ENCODE measurements at regions not wholly inside any gene's neighbourhood (a gene's known extent, or its start where the extent isn't known, plus 50 kb on each side); places are given as distances from the start of the nearest gene placed in this dataset.

GRCh38 chr22:48993655-48994054 lies 834.0 kb downstream of the BRD1 start:
- no peak overlapping the region for H3K4me3 ChIP-seq (ENCODE audit: low read depth, low read length)
- no peak for DNase-seq (ENCODE audit: low read depth)
- no peak for TF ChIP-seq CTCF (IDR thresholded peaks at IDR 0.05; ENCODE audit: low read depth, low read length)
- TF ChIP-seq POLR2A (IDR thresholded peaks at IDR 0.05; ENCODE audit: extremely low read depth, insufficient read length): no peak
- TF ChIP-seq MYC (IDR thresholded peaks at IDR 0.05; ENCODE audit: low read depth, low read length): no peak
- no peak for TF ChIP-seq MAX (IDR thresholded peaks at IDR 0.05; ENCODE audit: low read depth, low read length)

GRCh38 chr22:48984639-48985038 lies 843.0 kb downstream of the BRD1 start:
- DNase-seq (ENCODE audit: low read depth): no peak
- no peak overlapping the region for H3K4me3 ChIP-seq (ENCODE audit: low read depth, low read length)
- TF ChIP-seq POLR2A (IDR thresholded peaks at IDR 0.05; ENCODE audit: extremely low read depth, insufficient read length) (no peak), MAX (IDR thresholded peaks at IDR 0.05; ENCODE audit: low read depth, low read length) (no peak), MYC (IDR thresholded peaks at IDR 0.05; ENCODE audit: low read depth, low read length) (no peak), CTCF (IDR thresholded peaks at IDR 0.05; ENCODE audit: low read depth, low read length) (no peak)

GRCh38 chr22:48982321-48982905 lies 845.3 kb downstream of the BRD1 start:
- no peak for DNase-seq (ENCODE audit: low read depth)
- TF ChIP-seq MAX (IDR thresholded peaks at IDR 0.05; ENCODE audit: low read depth, low read length): no peak
- no peak for TF ChIP-seq MYC (IDR thresholded peaks at IDR 0.05; ENCODE audit: low read depth, low read length)
- no peak for TF ChIP-seq POLR2A (IDR thresholded peaks at IDR 0.05; ENCODE audit: extremely low read depth, insufficient read length)
- no peak for TF ChIP-seq CTCF (IDR thresholded peaks at IDR 0.05; ENCODE audit: low read depth, low read length)
- no peak overlapping the region for H3K4me3 ChIP-seq (ENCODE audit: low read depth, low read length)

- H3K4me3 ChIP-seq (ENCODE audit: low read depth, low read length): no peak overlapping the region
- DNase-seq (ENCODE audit: low read depth): no peak
- no peak for TF ChIP-seq CTCF (IDR thresholded peaks at IDR 0.05; ENCODE audit: low read depth, low read length)
- no peak for TF ChIP-seq POLR2A (IDR thresholded peaks at IDR 0.05; ENCODE audit: extremely low read depth, insufficient read length)
- TF ChIP-seq MYC (IDR thresholded peaks at IDR 0.05; ENCODE audit: low read depth, low read length): no peak
- no peak for TF ChIP-seq MAX (IDR thresholded peaks at IDR 0.05; ENCODE audit: low read depth, low read length)
Observed at GRCh38 chr22:48981371-48982061, 846.2 kb downstream of the BRD1 start.

GRCh38 chr22:48980918-48981317 lies 846.8 kb downstream of the BRD1 start:
- TF ChIP-seq MYC (IDR thresholded peaks at IDR 0.05; ENCODE audit: low read depth, low read length): no peak
- TF ChIP-seq CTCF (IDR thresholded peaks at IDR 0.05; ENCODE audit: low read depth, low read length): no peak
- TF ChIP-seq MAX (IDR thresholded peaks at IDR 0.05; ENCODE audit: low read depth, low read length): no peak
- no peak for TF ChIP-seq POLR2A (IDR thresholded peaks at IDR 0.05; ENCODE audit: extremely low read depth, insufficient read length)
- DNase-seq (ENCODE audit: low read depth): no peak
- H3K4me3 ChIP-seq (ENCODE audit: low read depth, low read length): no peak overlapping the region

All from NB4 (cell line).